Skeletal muscle satellite cell (primary cell): ENCODE measurements at regions not wholly inside any gene's neighbourhood (a gene's known extent, or its start where the extent isn't known, plus 50 kb on each side); places are given as distances from the start of the nearest gene placed in this dataset.
"Not testable (repeated sequence)": the region's sequence is repeated elsewhere in the genome, so short reads cannot be mapped to it uniquely, and the experiment has no call there.

ENCODE experiments used
- H3K27me3 ChIP-seq: 2 replicates; pipeline ENCODE4 v1.7.0; 2013; ENCODE audit warnings: low read length; ENCODE audit not compliant: control insufficient read depth, insufficient read depth
- H3K36me3 ChIP-seq: 2 replicates; pipeline ENCODE4 v1.7.0; 2013; ENCODE audit warnings: mild to moderate bottlenecking, control low read depth, low read length; ENCODE audit not compliant: insufficient read depth
- H3K4me1 ChIP-seq: 2 replicates; pipeline ENCODE4 v1.7.0; 2013; ENCODE audit warnings: low read length; ENCODE audit not compliant: control insufficient read depth, insufficient read depth
- H3K4me2 ChIP-seq: 2 replicates; pipeline ENCODE4 v1.7.0; 2013; ENCODE audit warnings: mild to moderate bottlenecking, low read length
- H3K4me3 ChIP-seq: 2 replicates; pipeline ENCODE4 v1.7.0; 2013; ENCODE audit warnings: low read length
- H3K9ac ChIP-seq: 2 replicates; pipeline ENCODE4 v1.7.0; 2013; ENCODE audit warnings: mild to moderate bottlenecking, low read depth, low read length, moderate library complexity
- H3K9me3 ChIP-seq: replicated peaks from 2 replicates; pipeline ENCODE4 v1.7.0; 2013; ENCODE audit warnings: mild to moderate bottlenecking, control low read depth, low read length

GRCh38 chr18:38789141-38789540 is 1223.5 kb upstream of the CELF4 start:
- Histone ChIP-seq H3K9ac (no peak overlapping the region), H3K4me2 (no peak overlapping the region), H3K4me1 (no peaks in the 10 kb centered on the region), H3K4me3 (no peak overlapping the region), H3K9me3 (no peaks in the 10 kb centered on the region), H3K36me3 (no peaks in the 10 kb centered on the region), H3K27me3 (no peaks in the 10 kb centered on the region)

DNA sequence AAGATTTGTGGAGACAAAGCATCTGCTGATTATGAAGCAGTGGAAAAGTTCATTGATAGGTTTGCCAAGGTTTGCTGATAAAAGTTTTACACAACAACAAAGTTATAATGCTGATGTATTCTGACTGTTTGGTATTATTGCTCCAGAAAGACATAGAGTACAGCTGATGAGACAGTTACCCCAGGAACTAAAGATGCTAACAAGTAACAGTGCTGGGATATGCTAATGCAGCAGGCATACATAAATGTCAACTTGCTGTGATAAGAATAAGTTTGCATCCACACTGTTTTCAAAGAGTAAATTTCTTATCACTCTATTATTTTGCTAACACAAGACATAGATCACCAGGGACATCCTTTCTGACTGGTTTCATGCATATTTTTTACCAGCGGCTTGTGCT is 1221.3 kb upstream of the CELF4 start:
- Histone ChIP-seq H3K36me3 (no peaks in the 10 kb centered on the region), H3K27me3 (no peaks in the 10 kb centered on the region), H3K9me3 (no peaks in the 10 kb centered on the region), H3K4me2 (no peak overlapping the region), H3K9ac (no peak overlapping the region), H3K4me1 (no peaks in the 10 kb centered on the region), H3K4me3 (no peak overlapping the region)

GRCh38 chr18:38771620-38772019 is 1206.0 kb upstream of the CELF4 start:
- not testable (repeated sequence) for H3K4me2 ChIP-seq, H3K9me3 ChIP-seq, H3K36me3 ChIP-seq, H3K4me3 ChIP-seq, H3K4me1 ChIP-seq, H3K9ac ChIP-seq, H3K27me3 ChIP-seq

- Histone ChIP-seq H3K9me3 (no peaks in the 10 kb centered on the region), H3K4me3 (no peak overlapping the region), H3K27me3 (no peaks in the 10 kb centered on the region), H3K9ac (no peak overlapping the region), H3K4me1 (no peaks in the 10 kb centered on the region), H3K36me3 (no peaks in the 10 kb centered on the region), H3K4me2 (no peak overlapping the region)
Observed at GRCh38 chr18:38768504-38768903, 1202.9 kb upstream of the CELF4 start.

DNA sequence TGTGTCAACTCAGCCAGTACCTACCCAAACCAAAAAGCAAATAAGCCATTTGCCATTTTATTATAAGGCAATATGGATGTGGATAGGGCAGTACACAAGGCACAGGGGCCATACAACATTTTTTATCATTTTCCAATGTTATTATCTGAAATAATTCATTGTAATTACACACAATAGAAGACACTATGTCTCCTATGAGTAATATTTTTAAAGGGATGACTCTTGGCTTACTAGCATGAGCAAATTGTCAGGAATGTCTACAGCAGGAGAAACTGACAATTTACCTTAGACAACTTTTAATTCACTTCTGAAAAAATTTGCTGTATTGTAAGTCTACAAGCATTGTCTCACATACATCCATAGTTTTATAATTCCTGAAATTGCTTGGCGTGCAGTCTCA is 1193.9 kb upstream of the CELF4 start:
- H3K4me2 ChIP-seq, result peak overlapping the region; percentile 22
- no peaks in the 10 kb centered on the region for H3K27me3 ChIP-seq
- no peaks in the 10 kb centered on the region for H3K9me3 ChIP-seq
- H3K4me3 ChIP-seq, result no peak overlapping the region
- peaks cover 13% of the 10 kb centered on the region for H3K4me1 ChIP-seq
- H3K36me3 ChIP-seq, result no peaks in the 10 kb centered on the region
- no peak overlapping the region for H3K9ac ChIP-seq

DNA sequence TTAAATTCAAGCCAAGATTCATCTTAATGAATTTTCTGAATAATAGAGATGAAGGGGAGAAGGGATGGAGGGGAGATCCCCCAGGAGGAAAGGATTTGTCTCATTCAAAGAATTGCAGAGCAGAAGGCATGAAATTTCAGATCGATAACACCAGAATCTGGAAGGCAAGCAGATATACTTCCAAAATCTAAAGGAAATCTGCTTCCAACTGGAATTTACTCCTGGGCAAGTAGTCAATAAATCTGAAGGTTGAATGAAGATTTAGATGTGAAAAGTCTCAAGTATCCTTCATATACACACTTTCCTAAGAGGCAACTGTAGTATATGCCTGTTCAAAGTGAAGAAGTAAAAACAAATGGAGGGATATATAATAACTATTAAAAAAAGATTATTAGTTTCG is 1190.8 kb upstream of the CELF4 start:
- Histone ChIP-seq H3K27me3 (no peaks in the 10 kb centered on the region), H3K36me3 (no peaks in the 10 kb centered on the region), H3K9ac (no peak overlapping the region), H3K9me3 (no peaks in the 10 kb centered on the region), H3K4me2 (no peak overlapping the region), H3K4me3 (no peak overlapping the region), H3K4me1 (peaks cover 18% of the 10 kb centered on the region)

DNA sequence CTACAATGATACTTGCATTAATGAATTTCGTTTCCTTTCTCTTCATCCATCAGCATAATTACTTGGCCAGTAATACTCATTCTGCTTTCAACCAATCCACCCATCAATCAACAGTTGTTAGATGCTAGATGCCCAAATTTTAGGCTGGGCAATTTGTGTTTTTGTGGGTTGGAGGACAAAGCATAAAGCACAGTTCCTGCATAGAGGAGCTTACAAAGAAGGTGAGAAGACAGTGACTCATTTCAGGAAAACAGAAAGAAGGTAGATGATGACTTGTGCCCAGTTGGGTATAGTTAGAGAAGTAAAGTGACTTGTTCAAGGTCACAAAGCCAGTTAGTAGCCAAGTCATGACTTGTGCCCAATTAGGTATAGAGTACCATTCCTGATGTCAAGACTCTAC is 1186.8 kb upstream of the CELF4 start:
- no peaks in the 10 kb centered on the region for H3K36me3 ChIP-seq
- no peaks in the 10 kb centered on the region for H3K27me3 ChIP-seq
- H3K4me1 ChIP-seq, result peaks cover 5% of the 10 kb centered on the region
- no peak overlapping the region for H3K4me3 ChIP-seq
- H3K9me3 ChIP-seq, result no peaks in the 10 kb centered on the region
- no peak overlapping the region for H3K9ac ChIP-seq
- H3K4me2 ChIP-seq, result peak overlapping the region; percentile 23

DNA sequence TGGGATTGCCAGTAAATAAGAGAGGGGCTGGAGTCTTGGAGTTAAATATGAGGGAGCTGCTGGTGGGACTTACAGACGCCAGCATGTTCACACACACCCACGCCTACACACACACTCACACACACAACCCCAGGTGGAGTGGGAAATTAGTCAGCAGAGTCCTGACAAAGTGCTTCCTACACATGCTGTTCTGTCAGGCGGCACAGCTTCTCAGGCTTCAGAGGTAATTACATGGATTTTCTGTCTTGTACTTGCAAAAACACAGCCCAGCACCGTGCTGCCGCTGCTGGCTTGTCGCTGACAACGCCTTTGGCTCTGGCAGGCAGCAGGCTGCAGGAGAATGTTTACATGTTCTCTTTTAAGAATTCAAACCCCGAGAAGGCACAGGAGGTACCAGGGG is 1186.3 kb upstream of the CELF4 start:
- Histone ChIP-seq H3K27me3 (no peaks in the 10 kb centered on the region), H3K9ac (no peak overlapping the region), H3K4me1 (peaks cover 5% of the 10 kb centered on the region), H3K36me3 (no peaks in the 10 kb centered on the region), H3K4me2 (peak overlapping the region; percentile 23), H3K4me3 (no peak overlapping the region), H3K9me3 (no peaks in the 10 kb centered on the region)

GRCh38 chr18:38751211-38751610 is 1185.6 kb upstream of the CELF4 start:
- Histone ChIP-seq H3K27me3 (no peaks in the 10 kb centered on the region), H3K4me3 (no peak overlapping the region), H3K9ac (no peak overlapping the region), H3K4me2 (no peak overlapping the region), H3K9me3 (no peaks in the 10 kb centered on the region), H3K36me3 (no peaks in the 10 kb centered on the region), H3K4me1 (peaks cover 5% of the 10 kb centered on the region)

DNA sequence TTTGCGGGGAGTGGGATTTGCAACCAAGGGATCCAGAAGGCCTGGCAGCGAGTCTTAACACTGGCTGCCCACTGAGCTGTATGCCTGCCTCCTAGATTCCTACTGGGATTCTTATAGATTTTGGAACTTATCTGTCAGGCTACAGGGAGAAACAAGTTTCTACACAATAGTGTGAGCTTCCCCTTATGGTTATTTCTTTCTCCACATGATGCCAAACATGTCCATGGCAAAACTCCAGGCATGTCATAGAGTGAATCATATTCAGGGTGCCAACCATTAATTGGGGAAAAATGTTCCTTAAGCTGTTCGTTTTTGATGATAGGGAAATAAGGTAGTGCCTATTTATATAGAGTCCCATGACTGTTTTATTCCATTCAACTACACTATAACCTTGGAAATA is 1185.2 kb upstream of the CELF4 start:
- Histone ChIP-seq H3K4me3 (no peak overlapping the region), H3K36me3 (no peaks in the 10 kb centered on the region), H3K9ac (no peak overlapping the region), H3K9me3 (no peaks in the 10 kb centered on the region), H3K4me2 (no peak overlapping the region), H3K27me3 (no peaks in the 10 kb centered on the region), H3K4me1 (peaks cover 5% of the 10 kb centered on the region)

DNA sequence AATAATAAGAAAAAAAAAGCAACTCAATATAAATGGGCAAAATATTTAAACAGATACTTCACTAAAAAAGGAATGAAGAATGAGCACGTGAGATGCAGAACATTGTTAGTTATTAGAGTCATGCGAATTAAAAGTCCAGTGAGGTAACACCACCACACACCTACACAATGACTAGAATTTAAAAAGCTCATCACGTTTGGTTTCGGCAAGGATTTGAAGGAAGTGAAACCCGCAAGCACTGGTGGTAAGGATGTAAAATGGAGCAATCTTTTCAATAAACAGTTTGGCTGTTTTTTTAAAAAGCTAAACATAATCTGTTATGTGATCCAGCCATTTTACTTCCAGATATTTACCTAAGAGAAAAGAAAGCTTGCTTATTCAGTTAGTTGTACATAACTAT is 1181.6 kb upstream of the CELF4 start:
- Histone ChIP-seq H3K27me3 (no peaks in the 10 kb centered on the region), H3K4me1 (peaks cover 5% of the 10 kb centered on the region), H3K9ac (no peak overlapping the region), H3K36me3 (no peaks in the 10 kb centered on the region), H3K4me2 (no peak overlapping the region), H3K9me3 (no peaks in the 10 kb centered on the region), H3K4me3 (no peak overlapping the region)

GRCh38 chr18:38720181-38720580 is 1154.6 kb upstream of the CELF4 start:
- H3K4me3 ChIP-seq, H3K9me3 ChIP-seq, H3K4me1 ChIP-seq, H3K36me3 ChIP-seq, H3K4me2 ChIP-seq, H3K9ac ChIP-seq, H3K27me3 ChIP-seq: not testable (repeated sequence)
